Neural cell (in vitro differentiated cells): ENCODE measurements at regions not wholly inside any gene's neighbourhood (a gene's known extent, or its start where the extent isn't known, plus 50 kb on each side); places are given as distances from the start of the nearest gene placed in this dataset.

Experiments used
- H2AFZ ChIP-seq: fragments of 200-600, 300-800 bp; sonication (generic), shearing (Covaris generic); 2 replicates; pipeline ENCODE4 v1.6.0; 2014; ENCODE audit warnings: low read depth, mild to moderate bottlenecking, antibody characterized with exemption, low read length, moderate library complexity
- H3F3A ChIP-seq: fragments of 200-600 bp; shearing (Covaris generic); 2 replicates; pipeline ENCODE4 v1.6.1; 2016; ENCODE audit warnings: mild to moderate bottlenecking, moderate library complexity, mixed read lengths, antibody characterized with exemption, low read length; ENCODE audit not compliant: insufficient read depth, poor library complexity, severe bottlenecking
- H3K27ac ChIP-seq: fragments of 200-600, 300-800 bp; sonication (generic), shearing (Covaris generic); 2 replicates; pipeline ENCODE4 v1.5.1; 2014; ENCODE audit warnings: mild to moderate bottlenecking, low read length, moderate library complexity
- H3K27me3 ChIP-seq: fragments of 300-800, 200-600 bp; sonication (generic), shearing (Covaris generic); 2 replicates; pipeline ENCODE4 v1.6.0; 2014; ENCODE audit warnings: mild to moderate bottlenecking, low read depth, low read length, moderate library complexity; ENCODE audit not compliant: insufficient read depth
- H3K36me3 ChIP-seq: fragments of 300-800, 200-600 bp; sonication (generic), shearing (Covaris generic); 2 replicates; pipeline ENCODE4 v1.5.1; 2014; ENCODE audit warnings: mild to moderate bottlenecking, antibody characterized with exemption, low read length, moderate library complexity; ENCODE audit not compliant: insufficient read depth
- H3K4me2 ChIP-seq: fragments of 300-800, 200-600 bp; sonication (generic), shearing (Covaris generic); 2 replicates; pipeline ENCODE4 v1.6.0; 2014; ENCODE audit warnings: mild to moderate bottlenecking, low read length
- H3K4me3 ChIP-seq: fragments of 300-800, 200-600 bp; sonication (generic), shearing (Covaris generic); 2 replicates; pipeline ENCODE4 v1.5.1; 2014; ENCODE audit warnings: mild to moderate bottlenecking, low read length, moderate library complexity
- H3K79me2 ChIP-seq: fragments of 200-600 bp; shearing (Covaris generic); replicated peaks from 2 replicates; pipeline ENCODE4 v1.6.0; 2014; ENCODE audit warnings: mild to moderate bottlenecking, low read length, moderate library complexity; ENCODE audit not compliant: insufficient read depth
- H3K9ac ChIP-seq: fragments of 300-800, 200-600 bp; sonication (generic), shearing (Covaris generic); 2 replicates; pipeline ENCODE4 v1.6.1; 2016; ENCODE audit warnings: mild to moderate bottlenecking, low read length, mixed read lengths
- H3K9me2 ChIP-seq: fragments of 200-600 bp; shearing (Covaris generic); 2 replicates; pipeline ENCODE4 v1.6.1; 2016; ENCODE audit warnings: mild to moderate bottlenecking, low read length, mixed read lengths; ENCODE audit not compliant: insufficient read depth
- H3K9me3 ChIP-seq: fragments of 200-600, 300-800 bp; sonication (generic), shearing (Covaris generic); 2 replicates; pipeline ENCODE4 v1.6.1; 2016; ENCODE audit warnings: mild to moderate bottlenecking, mixed run types, low read length, moderate library complexity, mixed read lengths
- H4K20me1 ChIP-seq: fragments of 200-600 bp; shearing (Covaris generic); 2 replicates; pipeline ENCODE4 v1.6.1; 2016; ENCODE audit warnings: mild to moderate bottlenecking, mixed run types; ENCODE audit not compliant: insufficient read depth
- EP300 ChIP-seq: fragments of 450-650 bp; conservative IDR thresholded peaks from 2 replicates; pipeline ENCODE4 v1.6.1; 2014; ENCODE audit warnings: antibody characterized with exemption, mild to moderate bottlenecking, moderate library complexity; ENCODE audit not compliant: poor library complexity, severe bottlenecking
- EZH2 ChIP-seq: fragments of 200-600, 300-800 bp; shearing (Covaris generic), sonication (generic); IDR thresholded peaks from 2 replicates; pipeline ENCODE4 v1.6.1; 2014; ENCODE audit warnings: antibody characterized with exemption, low read length, borderline replicate concordance, mild to moderate bottlenecking; ENCODE audit not compliant: insufficient read depth, poor library complexity, severe bottlenecking
- MXI1 ChIP-seq: fragments of 450-650 bp; conservative IDR thresholded peaks from 2 replicates; pipeline ENCODE4 v1.6.1; 2014; ENCODE audit warnings: antibody characterized with exemption, mild to moderate bottlenecking; ENCODE audit not compliant: poor library complexity, severe bottlenecking
- POLR2AphosphoS5 ChIP-seq: IDR thresholded peaks from 2 replicates; pipeline ENCODE4 v1.6.1; 2012
- RAD21 ChIP-seq: fragments of 450-650 bp; conservative IDR thresholded peaks from 2 replicates; pipeline ENCODE4 v1.6.1; 2014; ENCODE audit warnings: antibody characterized with exemption, mild to moderate bottlenecking, moderate library complexity
- REST ChIP-seq: IDR thresholded peaks from 2 replicates; pipeline ENCODE4 v1.6.1; 2012; ENCODE audit warnings: borderline replicate concordance
- SMC3 ChIP-seq: fragments of 450-650 bp; conservative IDR thresholded peaks from 2 replicates; pipeline ENCODE4 v1.6.1; 2014; ENCODE audit warnings: antibody characterized with exemption, mild to moderate bottlenecking, moderate library complexity; ENCODE audit not compliant: poor library complexity
- TAF1 ChIP-seq: IDR thresholded peaks from 2 replicates; pipeline ENCODE4 v1.6.1; 2012; ENCODE audit warnings: low read depth
- TF ChIP-seq, protein P1 (sequence below): fragments of 450-650 bp; IDR thresholded peaks from 2 replicates; pipeline ENCODE4 v1.5.1; 2014; ENCODE audit warnings: antibody characterized with exemption, mild to moderate bottlenecking, moderate library complexity; ENCODE audit not compliant: poor library complexity, severe bottlenecking

DNA sequence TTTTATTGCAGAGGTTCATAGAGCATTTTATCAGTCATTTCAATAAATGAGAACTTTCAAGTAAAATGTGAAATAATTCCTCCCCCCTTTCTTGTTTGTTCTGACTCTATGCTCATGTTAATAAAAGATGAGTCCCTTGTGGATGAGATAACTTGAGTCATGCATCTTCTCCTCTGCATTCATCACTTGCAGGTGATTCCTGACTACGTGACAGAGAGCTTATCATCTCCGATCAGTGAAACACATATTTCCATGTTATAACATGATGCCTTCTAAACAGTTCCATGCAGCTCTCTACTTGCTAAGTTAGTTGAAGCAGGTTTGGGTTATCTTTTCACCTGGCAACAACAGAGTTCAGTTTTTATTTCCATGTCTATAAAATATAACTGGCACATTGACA is 160.1 kb upstream of the ANKRD50 start:
- Histone ChIP-seq H3K4me2 (no peak overlapping the region), H3K4me3 (no peak overlapping the region), H3K9me3 (no peaks in the 10 kb centered on the region), H3K9me2 (no peaks in the 10 kb centered on the region), H3K36me3 (no peaks in the 10 kb centered on the region), H2AFZ (no peak overlapping the region), H3F3A (no peaks in the 10 kb centered on the region), H3K27me3 (no peaks in the 10 kb centered on the region), H4K20me1 (no peaks in the 10 kb centered on the region), H3K27ac (no peak overlapping the region), H3K9ac (no peak overlapping the region), H3K79me2 (no peaks in the 10 kb centered on the region)
- TF ChIP-seq, protein P1, sequence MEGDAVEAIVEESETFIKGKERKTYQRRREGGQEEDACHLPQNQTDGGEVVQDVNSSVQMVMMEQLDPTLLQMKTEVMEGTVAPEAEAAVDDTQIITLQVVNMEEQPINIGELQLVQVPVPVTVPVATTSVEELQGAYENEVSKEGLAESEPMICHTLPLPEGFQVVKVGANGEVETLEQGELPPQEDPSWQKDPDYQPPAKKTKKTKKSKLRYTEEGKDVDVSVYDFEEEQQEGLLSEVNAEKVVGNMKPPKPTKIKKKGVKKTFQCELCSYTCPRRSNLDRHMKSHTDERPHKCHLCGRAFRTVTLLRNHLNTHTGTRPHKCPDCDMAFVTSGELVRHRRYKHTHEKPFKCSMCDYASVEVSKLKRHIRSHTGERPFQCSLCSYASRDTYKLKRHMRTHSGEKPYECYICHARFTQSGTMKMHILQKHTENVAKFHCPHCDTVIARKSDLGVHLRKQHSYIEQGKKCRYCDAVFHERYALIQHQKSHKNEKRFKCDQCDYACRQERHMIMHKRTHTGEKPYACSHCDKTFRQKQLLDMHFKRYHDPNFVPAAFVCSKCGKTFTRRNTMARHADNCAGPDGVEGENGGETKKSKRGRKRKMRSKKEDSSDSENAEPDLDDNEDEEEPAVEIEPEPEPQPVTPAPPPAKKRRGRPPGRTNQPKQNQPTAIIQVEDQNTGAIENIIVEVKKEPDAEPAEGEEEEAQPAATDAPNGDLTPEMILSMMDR, result no peak
- TF ChIP-seq MXI1 (no peak), EZH2 (no peak)

DNA sequence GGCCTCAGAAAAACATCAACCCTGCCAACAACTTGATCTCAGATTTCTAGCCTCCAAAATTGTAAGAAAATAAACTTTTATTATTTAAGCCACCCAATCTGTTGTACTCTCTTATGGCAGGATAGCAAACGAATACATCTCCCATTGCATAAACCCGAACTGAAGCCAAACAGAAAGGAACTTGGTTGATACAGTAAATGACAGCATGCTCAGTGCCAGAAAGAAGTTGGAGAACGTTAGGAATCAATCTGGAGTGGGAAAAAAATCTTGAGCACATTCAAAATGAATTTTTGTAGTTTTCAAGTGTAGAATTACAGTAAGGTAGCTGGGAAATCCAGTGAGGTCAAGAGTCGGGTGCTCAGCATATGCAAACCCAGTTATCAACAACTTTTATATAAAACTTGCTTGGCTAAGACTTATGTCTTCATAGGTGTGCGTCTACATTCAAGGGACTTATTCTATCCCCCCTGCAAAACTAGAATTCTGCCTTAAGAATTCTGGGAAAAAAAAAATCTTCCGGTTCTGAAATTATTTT is 157.5 kb upstream of the ANKRD50 start:
- no peak overlapping the region for H3K27ac ChIP-seq
- H3K36me3 ChIP-seq, result no peaks in the 10 kb centered on the region
- H3K79me2 ChIP-seq, result no peaks in the 10 kb centered on the region
- H3K9ac ChIP-seq, result no peak overlapping the region
- no peak for TF ChIP-seq REST
- H3K27me3 ChIP-seq, result no peaks in the 10 kb centered on the region
- H3K9me2 ChIP-seq, result no peaks in the 10 kb centered on the region
- no peak overlapping the region for H2AFZ ChIP-seq
- H3K4me3 ChIP-seq, result no peak overlapping the region
- no peak overlapping the region for H3K4me2 ChIP-seq
- no peaks in the 10 kb centered on the region for H3F3A ChIP-seq
- no peaks in the 10 kb centered on the region for H3K9me3 ChIP-seq
- H4K20me1 ChIP-seq, result no peaks in the 10 kb centered on the region

GRCh38 chr4:124868495-124868894 is 156.0 kb upstream of the ANKRD50 start:
- Histone ChIP-seq H3K27ac (no peak overlapping the region), H3K9me3 (no peaks in the 10 kb centered on the region), H3K9me2 (no peaks in the 10 kb centered on the region), H3K4me3 (no peak overlapping the region), H2AFZ (no peak overlapping the region), H3K79me2 (no peaks in the 10 kb centered on the region), H4K20me1 (no peaks in the 10 kb centered on the region), H3K27me3 (no peaks in the 10 kb centered on the region), H3F3A (no peaks in the 10 kb centered on the region), H3K9ac (no peak overlapping the region), H3K36me3 (no peaks in the 10 kb centered on the region), H3K4me2 (no peak overlapping the region)
- TF ChIP-seq REST, result no peak
- no peak for TF ChIP-seq TAF1
- TF ChIP-seq MXI1, result no peak
- TF ChIP-seq, protein P1, result no peak
- TF ChIP-seq POLR2AphosphoS5, result no peak
- TF ChIP-seq SMC3, result no peak
- TF ChIP-seq EZH2, result no peak
- no peak for TF ChIP-seq EP300
- TF ChIP-seq RAD21, result no peak
